CD4-positive, alpha-beta memory T cell (primary cell): ENCODE measurements at regions not wholly inside any gene's neighbourhood (a gene's known extent, or its start where the extent isn't known, plus 50 kb on each side); places are given as distances from the start of the nearest gene placed in this dataset.

Experiments
- CTCF ChIA-PET: fragments of 350-600 bp; sonication (Branson Sonifier 250); formaldehyde crosslinking; loops from one replicate; lab custom pipeline; 2021; ENCODE audit warnings: inconsistent platforms; ENCODE audit not compliant: partially characterized antibody; lab: Charles Lee
- POLR2A ChIA-PET: fragments of 350-600 bp; sonication (Branson Sonifier 250); formaldehyde crosslinking; loops from one replicate; lab custom pipeline; 2021; ENCODE audit not compliant: partially characterized antibody; lab: Charles Lee
- DNase-seq, 5 donors: peaks; one replicate each; pipeline versions ENCODE4 v3.0.0 to v3.0.0-alpha.2; 2020 to 2022; ENCODE audit warnings: mixed read lengths in 1 of 5
- H3K27ac ChIP-seq: one replicate; pipeline ENCODE4 v1.7.0; 2013; ENCODE audit warnings: low read depth, low read length
- H3K27me3 ChIP-seq: 2 replicates; pipeline ENCODE4 v1.7.0; 2013; ENCODE audit warnings: mild to moderate bottlenecking, low read length, moderate library complexity; ENCODE audit not compliant: insufficient read depth
- H3K36me3 ChIP-seq: 2 replicates; pipeline ENCODE4 v1.7.0; 2013; ENCODE audit warnings: mild to moderate bottlenecking, low read length, moderate library complexity; ENCODE audit not compliant: insufficient read depth
- H3K4me1 ChIP-seq: 2 replicates; pipeline ENCODE4 v1.7.0; 2013; ENCODE audit warnings: mild to moderate bottlenecking, low read length, moderate library complexity; ENCODE audit not compliant: insufficient read depth
- H3K4me3 ChIP-seq, 2 donors: one replicate each; pipeline ENCODE4 v1.7.0; 2013; ENCODE audit warnings: low read length in 2 of 2, mild to moderate bottlenecking in 1 of 2
- H3K9me3 ChIP-seq, 2 donors: one replicate each; pipeline ENCODE4 v1.7.0; 2013; ENCODE audit warnings: low read length in 2 of 2, control low read depth in 1 of 2; ENCODE audit not compliant: control insufficient read depth in 1 of 2
- H3K27ac Mint-ChIP-seq, 7 donors: one replicate each; pipeline ENCODE4 v1.8.0; 2020 to 2021; ENCODE audit warnings: mixed read lengths in 7 of 7, mild to moderate bottlenecking in 6 of 7, inconsistent platforms in 3 of 7, moderate library complexity in 3 of 7
- H3K27me3 Mint-ChIP-seq, 2 donors: one replicate each; pipeline ENCODE4 v1.8.0; 2020 to 2021; ENCODE audit warnings: mixed read lengths in 2 of 2
- H3K36me3 Mint-ChIP-seq, 2 donors: one replicate each; pipeline ENCODE4 v1.8.0; 2020 to 2021; ENCODE audit warnings: mixed read lengths in 2 of 2, inconsistent platforms in 1 of 2, mild to moderate bottlenecking in 1 of 2
- H3K4me1 Mint-ChIP-seq, 4 donors: one replicate each; pipeline ENCODE4 v1.8.0; 2020 to 2021; ENCODE audit warnings: mixed read lengths in 4 of 4, mild to moderate bottlenecking in 1 of 4
- H3K4me3 Mint-ChIP-seq, 8 donors: one replicate each; pipeline ENCODE4 v1.8.0; 2020 to 2021; ENCODE audit warnings: mixed read lengths in 8 of 8, mild to moderate bottlenecking in 7 of 8, moderate library complexity in 6 of 8, inconsistent platforms in 3 of 8
- H3K9me3 Mint-ChIP-seq, 8 donors: one replicate each; pipeline ENCODE4 v1.8.0; 2020 to 2021; ENCODE audit warnings: mixed read lengths in 8 of 8, mild to moderate bottlenecking in 5 of 8, inconsistent platforms in 3 of 8, moderate library complexity in 1 of 8
- intact Hi-C: fragments of 100-400 bp; cut with micrococcal nuclease; formaldehyde crosslinking; loops from one replicate; pipeline ENCODE4 v1.15.1; 2023

GRCh38 chr15:81786776-81787175 lies 259.0 kb downstream of the MEX3B start:
- Histone ChIP-seq H3K27ac (no peak overlapping the region), H3K4me3 (no peak overlapping the region), H3K27me3 (no peaks in the 10 kb centered on the region), H3K4me1 (no peaks in the 10 kb centered on the region), H3K36me3 (no peaks in the 10 kb centered on the region), H3K9me3 (no peaks in the 10 kb centered on the region)
- Mint-ChIP-seq H3K27me3 (peaks cover 13 to 21% of the 10 kb centered on the region in 2 donors), H3K4me3 (no peak overlapping the region), H3K4me1 (no peaks in the 10 kb centered on the region), H3K36me3 (no peaks in the 10 kb centered on the region), H3K27ac (no peak overlapping the region), H3K9me3 (peaks cover 0 to 9% (median 0%) of the 10 kb centered on the region in 8 donors)
- intact Hi-C loops: no loop called here
- DNase-seq: no peak
- POLR2A ChIA-PET: no interaction called here
- CTCF ChIA-PET: no interaction called here

DNA sequence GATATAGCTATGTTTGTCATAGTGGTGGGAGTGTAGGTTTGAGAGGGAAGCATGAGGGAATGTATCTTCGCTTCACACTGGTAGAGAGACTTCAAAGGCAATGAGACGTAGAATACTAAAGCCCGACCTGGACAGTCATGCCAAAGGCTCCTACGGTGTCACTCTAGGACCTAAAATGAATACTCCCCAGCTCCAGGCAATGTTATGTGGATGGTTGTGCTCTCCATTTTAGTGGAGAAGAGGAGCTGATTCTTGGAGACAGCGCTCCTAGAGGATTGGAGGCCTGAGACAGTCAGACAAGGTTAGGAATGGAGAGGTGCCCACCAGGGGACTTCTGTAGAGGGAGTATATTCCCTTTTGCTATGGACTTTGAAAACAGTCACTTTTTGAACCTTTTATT lies 260.1 kb downstream of the MEX3B start:
- no peaks in the 10 kb centered on the region for H3K27me3 ChIP-seq
- Mint-ChIP-seq H3K27ac (no peak overlapping the region), H3K4me3 (no peak overlapping the region), H3K9me3 (peaks cover 0 to 9% (median 0%) of the 10 kb centered on the region in 8 donors), H3K36me3 (no peaks in the 10 kb centered on the region), H3K4me1 (no peaks in the 10 kb centered on the region), H3K27me3 (peaks cover 13 to 23% of the 10 kb centered on the region in 2 donors)
- ChIA-PET CTCF (no interaction called here), POLR2A (no interaction called here)
- no peaks in the 10 kb centered on the region for H3K36me3 ChIP-seq
- H3K4me1 ChIP-seq: no peaks in the 10 kb centered on the region
- no peak for DNase-seq
- H3K9me3 ChIP-seq: no peaks in the 10 kb centered on the region
- intact Hi-C loops: no loop called here
- no peak overlapping the region for H3K27ac ChIP-seq
- no peak overlapping the region for H3K4me3 ChIP-seq

DNA sequence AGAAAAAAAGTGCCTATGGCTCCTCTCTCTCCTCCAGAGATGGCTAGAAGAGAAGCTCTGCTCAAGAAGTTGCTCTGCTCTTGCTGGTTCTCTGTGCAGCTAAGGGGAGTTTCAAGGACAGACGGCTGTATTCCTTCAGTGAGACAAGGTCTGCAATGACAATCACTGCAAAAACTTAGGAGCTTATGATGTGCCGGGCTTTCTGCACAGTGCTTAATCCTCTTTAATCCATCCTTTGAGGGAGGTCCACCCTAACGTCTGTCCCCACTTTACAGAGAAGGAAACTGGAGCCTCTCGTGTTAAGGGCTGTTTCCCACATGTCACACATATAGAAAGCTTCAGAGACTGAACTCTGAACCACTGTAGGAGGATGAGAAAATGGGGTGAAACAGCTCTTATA lies 260.6 kb downstream of the MEX3B start:
- CTCF ChIA-PET: interaction anchor here (0.5 kb wide), 1 partner anchor 323 kb away, joined by 7 read pairs; no protein-coding TSS in a partner anchor
- H3K27me3 ChIP-seq: no peaks in the 10 kb centered on the region
- no peak overlapping the region for H3K27ac ChIP-seq
- H3K9me3 Mint-ChIP-seq: peaks cover 0 to 9% (median 0%) of the 10 kb centered on the region in 8 donors
- no peak for DNase-seq
- no peaks in the 10 kb centered on the region for H3K4me1 Mint-ChIP-seq
- intact Hi-C loops: no loop called here
- H3K27ac Mint-ChIP-seq: no peak overlapping the region
- H3K4me3 Mint-ChIP-seq: no peak overlapping the region
- H3K36me3 Mint-ChIP-seq: no peaks in the 10 kb centered on the region
- H3K4me1 ChIP-seq: no peaks in the 10 kb centered on the region
- no peaks in the 10 kb centered on the region for H3K36me3 ChIP-seq
- H3K4me3 ChIP-seq: no peak overlapping the region
- H3K27me3 Mint-ChIP-seq: peaks cover 17 to 27% of the 10 kb centered on the region in 2 donors
- H3K9me3 ChIP-seq: no peaks in the 10 kb centered on the region
- POLR2A ChIA-PET: no interaction called here

DNA sequence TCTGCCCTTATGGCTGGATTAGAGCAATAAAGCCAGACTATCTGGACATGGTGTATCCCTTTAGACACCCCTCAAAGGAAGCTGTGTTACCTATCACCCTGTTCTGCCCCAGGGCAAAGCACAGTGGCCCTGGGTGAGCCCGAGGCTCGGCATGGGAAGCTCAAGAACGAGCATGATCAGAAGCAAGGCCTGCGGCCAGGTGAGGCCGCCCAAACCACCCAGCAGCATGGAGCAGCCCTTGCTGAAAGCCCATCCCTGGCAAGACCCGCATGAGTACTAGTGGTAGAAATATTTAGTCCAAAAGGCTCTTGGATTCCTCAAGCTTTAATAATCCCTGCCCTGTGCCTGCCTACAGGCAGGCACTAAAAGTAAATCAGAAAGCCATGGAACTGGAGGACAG lies 261.1 kb downstream of the MEX3B start:
- Mint-ChIP-seq H3K36me3 (no peaks in the 10 kb centered on the region), H3K9me3 (peaks cover 0 to 9% (median 0%) of the 10 kb centered on the region in 8 donors), H3K27ac (no peak overlapping the region), H3K4me3 (no peak overlapping the region), H3K4me1 (no peaks in the 10 kb centered on the region), H3K27me3 (peaks cover 17 to 27% of the 10 kb centered on the region in 2 donors)
- no peaks in the 10 kb centered on the region for H3K4me1 ChIP-seq
- intact Hi-C loops: no loop called here
- H3K27ac ChIP-seq: no peak overlapping the region
- no peak overlapping the region for H3K4me3 ChIP-seq
- H3K9me3 ChIP-seq: no peaks in the 10 kb centered on the region
- H3K36me3 ChIP-seq: no peaks in the 10 kb centered on the region
- ChIA-PET CTCF (interaction anchor here (0.5 kb wide), 1 partner anchor 323 kb away, joined by 7 read pairs; no protein-coding TSS in a partner anchor), POLR2A (no interaction called here)
- DNase-seq: no peak
- no peaks in the 10 kb centered on the region for H3K27me3 ChIP-seq

DNA sequence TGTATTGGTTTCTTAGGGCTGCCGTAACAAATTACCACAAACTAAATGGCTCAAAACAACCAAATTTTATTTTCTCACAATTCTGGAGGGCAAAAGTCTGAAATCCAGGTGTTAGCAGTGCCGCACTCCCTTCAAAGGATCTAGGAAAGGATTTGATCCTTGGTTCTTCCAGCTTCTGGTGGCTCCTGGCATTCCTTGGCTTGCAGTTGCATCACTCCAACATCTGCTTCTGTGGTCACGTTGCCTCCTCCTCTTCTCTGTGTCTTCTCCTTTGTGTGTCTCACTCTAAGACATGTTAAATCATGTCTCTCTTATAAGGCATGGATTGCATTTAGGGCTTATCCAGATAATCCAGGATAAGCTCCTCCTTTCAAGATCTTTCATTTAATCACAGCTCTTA lies 262.2 kb downstream of the MEX3B start:
- Mint-ChIP-seq H3K27ac (no peak overlapping the region), H3K36me3 (no peaks in the 10 kb centered on the region), H3K4me1 (no peaks in the 10 kb centered on the region), H3K9me3 (peaks cover 0 to 5% (median 0%) of the 10 kb centered on the region in 8 donors), H3K4me3 (no peak overlapping the region), H3K27me3 (peaks cover 17 to 27% of the 10 kb centered on the region in 2 donors)
- ChIA-PET POLR2A (no interaction called here), CTCF (no interaction called here)
- Histone ChIP-seq H3K9me3 (no peaks in the 10 kb centered on the region), H3K27ac (no peak overlapping the region), H3K4me3 (no peak overlapping the region), H3K4me1 (no peaks in the 10 kb centered on the region), H3K27me3 (no peaks in the 10 kb centered on the region), H3K36me3 (no peaks in the 10 kb centered on the region)
- DNase-seq: no peak
- intact Hi-C loops: no loop called here

DNA sequence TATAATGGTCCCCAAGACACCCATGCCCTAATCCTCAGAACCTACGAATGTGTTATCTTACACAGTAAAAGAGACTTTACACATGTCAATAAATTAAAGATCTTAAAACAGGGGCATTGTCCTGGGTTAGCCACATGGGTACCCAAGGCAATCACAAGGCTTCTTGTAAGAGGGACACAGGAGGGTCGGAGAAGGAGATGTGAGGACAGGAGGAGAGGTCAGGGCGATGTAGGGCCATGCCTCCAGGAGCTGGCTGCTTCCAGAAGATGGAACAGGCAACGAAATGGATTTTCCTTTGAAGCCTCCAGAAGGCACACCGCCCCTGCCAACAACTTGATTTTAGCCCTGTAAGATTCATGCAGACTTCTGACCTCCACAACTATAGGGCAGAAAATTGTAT lies 262.7 kb downstream of the MEX3B start:
- Mint-ChIP-seq H3K36me3 (no peaks in the 10 kb centered on the region), H3K9me3 (peaks cover 0 to 5% (median 0%) of the 10 kb centered on the region in 8 donors), H3K4me3 (no peak overlapping the region), H3K27ac (no peak overlapping the region), H3K4me1 (no peaks in the 10 kb centered on the region), H3K27me3 (peaks cover 17 to 27% of the 10 kb centered on the region in 2 donors)
- no peaks in the 10 kb centered on the region for H3K9me3 ChIP-seq
- no peaks in the 10 kb centered on the region for H3K27me3 ChIP-seq
- no peaks in the 10 kb centered on the region for H3K36me3 ChIP-seq
- no peak overlapping the region for H3K27ac ChIP-seq
- CTCF ChIA-PET: no interaction called here
- no peak overlapping the region for H3K4me3 ChIP-seq
- POLR2A ChIA-PET: no interaction called here
- no peaks in the 10 kb centered on the region for H3K4me1 ChIP-seq
- no peak for DNase-seq
- intact Hi-C loops: no loop called here

DNA sequence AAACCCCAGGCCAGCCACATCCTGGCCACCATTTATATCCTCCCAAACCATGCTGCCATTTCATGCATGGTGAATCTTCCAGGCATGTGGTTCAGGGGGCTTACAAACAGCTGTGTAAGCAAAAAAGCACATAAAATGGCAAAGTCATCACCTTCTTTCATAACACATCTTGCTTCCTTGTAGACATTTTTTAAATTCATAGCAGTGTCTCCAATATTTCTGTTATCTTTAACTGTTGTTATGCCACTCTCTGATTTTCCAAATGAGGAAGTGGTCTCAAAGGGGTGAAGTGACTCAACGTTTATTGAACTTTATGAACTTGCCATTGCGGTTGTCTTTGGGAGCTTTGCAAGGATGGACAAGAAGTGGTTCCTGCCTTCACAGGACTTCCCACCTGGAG lies 264.4 kb downstream of the MEX3B start:
- no peak for DNase-seq
- Histone ChIP-seq H3K27me3 (no peaks in the 10 kb centered on the region), H3K36me3 (no peaks in the 10 kb centered on the region), H3K4me1 (no peaks in the 10 kb centered on the region), H3K9me3 (no peaks in the 10 kb centered on the region), H3K4me3 (no peak overlapping the region), H3K27ac (no peak overlapping the region)
- no peaks in the 10 kb centered on the region for H3K36me3 Mint-ChIP-seq
- peaks cover 0 to 3% (median under 1%) of the 10 kb centered on the region in 4 donors for H3K4me1 Mint-ChIP-seq
- peaks cover 0 to 5% (median 0%) of the 10 kb centered on the region in 8 donors for H3K9me3 Mint-ChIP-seq
- H3K27ac Mint-ChIP-seq: no peak overlapping the region
- ChIA-PET POLR2A (no interaction called here), CTCF (no interaction called here)
- peaks cover 17 to 22% of the 10 kb centered on the region in 2 donors for H3K27me3 Mint-ChIP-seq
- H3K4me3 Mint-ChIP-seq: no peak overlapping the region
- intact Hi-C loops: no loop called here

DNA sequence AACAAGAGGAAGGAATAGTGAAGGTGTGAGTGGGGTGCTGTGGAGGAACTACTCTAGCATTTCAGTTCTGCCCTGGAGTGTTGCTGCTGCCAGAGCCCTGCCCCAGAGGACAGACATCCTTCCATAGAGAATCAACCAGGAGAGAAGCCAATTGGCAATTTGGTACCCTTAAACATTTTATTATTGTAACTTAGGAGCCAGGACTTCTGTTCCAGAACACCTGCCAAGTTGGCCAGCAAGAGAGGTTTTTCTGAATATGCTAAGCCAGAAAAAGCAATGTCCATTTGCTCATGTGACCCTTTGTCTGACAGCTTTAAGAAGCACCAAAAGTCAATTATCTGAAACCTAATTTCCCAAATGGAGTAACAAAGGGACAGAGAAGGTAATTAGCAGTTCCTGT lies 264.9 kb downstream of the MEX3B start:
- Histone ChIP-seq H3K27ac (no peak overlapping the region), H3K36me3 (no peaks in the 10 kb centered on the region), H3K4me1 (no peaks in the 10 kb centered on the region), H3K9me3 (no peaks in the 10 kb centered on the region), H3K27me3 (no peaks in the 10 kb centered on the region), H3K4me3 (no peak overlapping the region)
- Mint-ChIP-seq H3K36me3 (no peaks in the 10 kb centered on the region), H3K27me3 (peaks cover 16 to 19% of the 10 kb centered on the region in 2 donors), H3K9me3 (peaks cover 0 to 2% (median 0%) of the 10 kb centered on the region in 8 donors), H3K27ac (no peak overlapping the region), H3K4me1 (peaks cover 0 to 3% (median under 1%) of the 10 kb centered on the region in 4 donors), H3K4me3 (no peak overlapping the region)
- POLR2A ChIA-PET: no interaction called here
- no peak for DNase-seq
- CTCF ChIA-PET: no interaction called here
- intact Hi-C loops: no loop called here
